A673 (cell line): ENCODE measurements at regions not wholly inside any gene's neighbourhood (a gene's known extent, or its start where the extent isn't known, plus 50 kb on each side); places are given as distances from the start of the nearest gene placed in this dataset.
"Not testable (repeated sequence)": the region's sequence is repeated elsewhere in the genome, so short reads cannot be mapped to it uniquely, and the experiment has no call there.

ENCODE experiments used
- BruUV-seq: library from RNA; stranded (reverse); fragments of 400-500 nt; replicated peaks from 2 replicates; lab custom pipeline; 2021; lab: Mats Ljungman, UMichigan
- CTCF ChIA-PET: fragments of 300-600 bp; sonication (Branson Sonifier 250); formaldehyde crosslinking; loops from one replicate; lab custom pipeline; 2022; ENCODE audit warnings: antibody characterized with exemption; lab: Charles Lee
- POLR2A ChIA-PET: fragments of 300-600 bp; sonication (Branson Sonifier 250); formaldehyde crosslinking; loops from one replicate; lab custom pipeline; 2022; ENCODE audit warnings: antibody characterized with exemption; ENCODE audit not compliant: low non-redundant PET; lab: Charles Lee
- DNase-seq: peaks from one replicate; pipeline ENCODE4 v3.0.0-alpha.2; 2015; ENCODE audit warnings: low spot score
- H3K27ac ChIP-seq: fragments of 200-600 bp; sonication (generic); 2 replicates; pipeline ENCODE4 v1.5.1; 2016; ENCODE audit warnings: mixed run types, low read depth, mild to moderate bottlenecking, mixed read lengths, antibody characterized with exemption, low read length; ENCODE audit not compliant: poor library complexity, severe bottlenecking
- H3K27me3 ChIP-seq: fragments of 200-600 bp; sonication (generic); replicated peaks from 2 replicates; pipeline ENCODE4 v1.6.1; 2017; ENCODE audit warnings: mixed run types, low read depth, mild to moderate bottlenecking, mixed read lengths, antibody characterized with exemption, low read length; ENCODE audit not compliant: insufficient read depth, poor library complexity
- H3K36me3 ChIP-seq: fragments of 200-600 bp; sonication (generic); 2 replicates; pipeline ENCODE4 v1.6.1; 2016; ENCODE audit warnings: mixed run types, mild to moderate bottlenecking, mixed read lengths, antibody characterized with exemption, low read length; ENCODE audit not compliant: insufficient read depth, poor library complexity, severe bottlenecking
- H3K4me1 ChIP-seq: fragments of 200-600 bp; sonication (generic); 2 replicates; pipeline ENCODE4 v1.6.1; 2017; ENCODE audit warnings: mixed run types, mild to moderate bottlenecking, mixed read lengths, antibody characterized with exemption, low read length; ENCODE audit not compliant: insufficient read depth, poor library complexity, severe bottlenecking
- H3K4me3 ChIP-seq: fragments of 200-600 bp; sonication (generic); 2 replicates; pipeline ENCODE4 v1.5.1; 2016; ENCODE audit warnings: low read depth, mixed run types, mild to moderate bottlenecking, mixed read lengths, low read length; ENCODE audit not compliant: poor library complexity, severe bottlenecking
- H3K9me3 ChIP-seq: fragments of 200-600 bp; sonication (generic); 2 replicates; pipeline ENCODE4 v1.6.1; 2016; ENCODE audit warnings: mixed run types, low read depth, mild to moderate bottlenecking, mixed read lengths, antibody characterized with exemption, low read length; ENCODE audit not compliant: poor library complexity, severe bottlenecking
- CTCF ChIP-seq: fragments of 300-800, 200-600 bp; sonication (generic); conservative IDR thresholded peaks from 2 replicates; pipeline ENCODE4 v1.5.1; 2017; ENCODE audit warnings: low read depth, mild to moderate bottlenecking, antibody characterized with exemption, low read length, moderate library complexity, mixed read lengths
- EZH2 ChIP-seq: fragments of 200-600 bp; sonication (generic); IDR thresholded peaks from 2 replicates; pipeline ENCODE4 v1.6.1; 2017; ENCODE audit warnings: borderline replicate concordance, low read depth, mild to moderate bottlenecking, mixed read lengths, antibody characterized with exemption, low read length; ENCODE audit not compliant: poor library complexity, severe bottlenecking
- intact Hi-C: fragments of 100-400 bp; cut with micrococcal nuclease; formaldehyde crosslinking; loops from one replicate; pipeline ENCODE4 v1.10.0; 2022; ENCODE audit not compliant: unreplicated experiment

DNA sequence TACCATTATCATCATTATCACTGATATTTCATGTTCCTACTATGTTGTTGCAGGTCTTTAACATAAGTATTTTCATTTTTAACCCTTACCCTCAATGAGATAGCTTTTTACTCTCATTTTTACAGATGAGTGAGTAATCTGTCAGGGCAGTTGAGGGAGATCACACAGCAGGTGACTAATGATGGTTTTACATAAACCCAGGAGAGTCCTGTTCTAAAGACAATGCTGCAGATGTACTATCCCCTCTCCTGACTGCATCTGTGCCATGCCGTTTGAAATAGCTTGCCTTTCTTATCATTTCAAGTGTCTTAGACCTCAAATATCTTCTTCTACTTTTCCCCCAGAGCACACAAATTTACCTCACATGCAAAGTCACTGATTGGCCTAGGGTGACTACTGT is 1552.1 kb upstream of the SEL1L start:
- intact Hi-C loops = no loop called here
- no peaks in the 10 kb centered on the region for H3K9me3 ChIP-seq
- no peak overlapping the region for H3K27ac ChIP-seq
- no peak for DNase-seq
- no TSS peak for BruUV-seq
- no peaks in the 10 kb centered on the region for H3K36me3 ChIP-seq
- no peak for TF ChIP-seq EZH2
- TF ChIP-seq CTCF = no peak
- ChIA-PET POLR2A (no interaction called here), CTCF (no interaction called here)
- H3K4me3 ChIP-seq = no peak overlapping the region
- no peaks in the 10 kb centered on the region for H3K27me3 ChIP-seq
- H3K4me1 ChIP-seq = no peaks in the 10 kb centered on the region

GRCh38 chr14:83091991-83092956 is 1558.6 kb upstream of the SEL1L start:
- intact Hi-C loops, H3K27ac ChIP-seq, CTCF ChIA-PET, H3K9me3 ChIP-seq, H3K4me1 ChIP-seq, H3K27me3 ChIP-seq, H3K36me3 ChIP-seq, H3K4me3 ChIP-seq, POLR2A ChIA-PET, BruUV-seq, DNase-seq: not testable (repeated sequence)

DNA sequence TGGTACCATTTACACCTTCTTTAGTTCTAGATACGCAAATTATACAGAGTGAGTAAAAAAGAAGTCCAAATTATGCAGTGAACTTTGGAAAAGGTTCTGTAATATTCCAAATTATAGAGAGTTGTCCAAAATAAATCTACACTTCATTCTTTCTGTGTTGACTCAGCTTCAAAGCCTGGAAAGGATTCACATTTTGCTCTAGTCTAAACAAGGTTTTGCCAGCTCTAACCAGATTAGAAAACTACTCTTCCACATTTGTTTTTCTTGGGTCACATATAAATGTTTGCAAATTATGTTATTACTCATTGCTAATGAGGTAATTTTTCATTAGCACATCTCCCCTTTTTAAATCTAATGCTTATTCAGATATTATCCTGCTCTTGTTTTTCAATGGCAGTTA is 1562.4 kb upstream of the SEL1L start:
- Histone ChIP-seq H3K27me3 (no peaks in the 10 kb centered on the region), H3K9me3 (no peaks in the 10 kb centered on the region), H3K4me3 (no peak overlapping the region), H3K4me1 (no peaks in the 10 kb centered on the region), H3K27ac (no peak overlapping the region), H3K36me3 (no peaks in the 10 kb centered on the region)
- no peak for DNase-seq
- BruUV-seq = no TSS peak
- ChIA-PET POLR2A (no interaction called here), CTCF (no interaction called here)
- TF ChIP-seq EZH2 (no peak), CTCF (no peak)
- intact Hi-C loops = no loop called here
